HepG2 (cell line): ENCODE measurements at regions not wholly inside any gene's neighbourhood (a gene's known extent, or its start where the extent isn't known, plus 50 kb on each side); places are given as distances from the start of the nearest gene placed in this dataset.

Experiments used
- ARID2 ChIP-seq: sonication (generic); formaldehyde crosslinking; IDR thresholded peaks from 2 replicates; pipeline ENCODE4 v1.8.1; 2022; ENCODE audit warnings: mild to moderate bottlenecking, missing genetic modification reagents, borderline replicate concordance
- FOXA3 ChIP-seq: IDR thresholded peaks from 2 replicates; pipeline ENCODE4 v1.6.1; 2016; ENCODE audit warnings: missing genetic modification reagents, missing compliant biosample characterization
- HDAC1 ChIP-seq: sonication (generic); formaldehyde crosslinking; IDR thresholded peaks from 2 replicates; pipeline ENCODE4 v1.5.1; 2020; ENCODE audit warnings: mild to moderate bottlenecking, missing genetic modification reagents
- HNRNPLL ChIP-seq: fragments of 200-400 bp; formaldehyde crosslinking; IDR thresholded peaks from 2 replicates; pipeline ENCODE4 v1.6.1; 2017; ENCODE audit warnings: mild to moderate bottlenecking, low read depth, low read length; ENCODE audit not compliant: poor library complexity, severe bottlenecking
- IKZF1 ChIP-seq: fragments of 450-650 bp; IDR thresholded peaks from 2 replicates; pipeline ENCODE4 v1.7.1; 2016
- ISL2 ChIP-seq: sonication (generic); formaldehyde crosslinking; IDR thresholded peaks from 2 replicates; pipeline ENCODE4 v1.5.0; 2020; ENCODE audit warnings: missing genetic modification reagents
- MAFG ChIP-seq: sonication (generic); formaldehyde crosslinking; IDR thresholded peaks from 2 replicates; pipeline ENCODE4 v1.5.1; 2020; ENCODE audit warnings: mild to moderate bottlenecking, missing genetic modification reagents
- MEF2D ChIP-seq: sonication (generic); formaldehyde crosslinking; IDR thresholded peaks from 2 replicates; pipeline ENCODE4 v1.5.1; 2020; ENCODE audit warnings: mild to moderate bottlenecking, missing genetic modification reagents
- RNF2 ChIP-seq: fragments of 450-650 bp; conservative IDR thresholded peaks from 2 replicates; pipeline ENCODE4 v1.6.1; 2016; ENCODE audit warnings: low read depth
- SAP130 ChIP-seq: IDR thresholded peaks from 2 replicates; pipeline ENCODE4 v1.6.1; 2016; ENCODE audit warnings: low read depth
- SRY ChIP-seq: sonication (generic); formaldehyde crosslinking; IDR thresholded peaks from 2 replicates; pipeline ENCODE4 v1.8.0; 2022; ENCODE audit warnings: mild to moderate bottlenecking, missing genetic modification reagents
- ZBTB1 ChIP-seq: sonication (generic); formaldehyde crosslinking; IDR thresholded peaks from 2 replicates; pipeline ENCODE4 v1.4.0; 2020; ENCODE audit warnings: missing genetic modification reagents, borderline replicate concordance
- ZBTB38 ChIP-seq: sonication (generic); formaldehyde crosslinking; IDR thresholded peaks from 2 replicates; pipeline ENCODE4 v1.5.1; 2020; ENCODE audit warnings: mild to moderate bottlenecking, missing genetic modification reagents
- ZNF101 ChIP-seq: sonication (generic); formaldehyde crosslinking; IDR thresholded peaks from 2 replicates; pipeline ENCODE4 v1.4.0; 2020; ENCODE audit warnings: mild to moderate bottlenecking, low read depth, missing genetic modification reagents, borderline replicate concordance
- ZNF530 ChIP-seq: sonication (generic); formaldehyde crosslinking; IDR thresholded peaks from 2 replicates; pipeline ENCODE4 v1.5.0; 2020; ENCODE audit warnings: low read depth, mild to moderate bottlenecking, missing genetic modification reagents
- ZNF543 ChIP-seq: sonication (generic); formaldehyde crosslinking; IDR thresholded peaks from 2 replicates; pipeline ENCODE4 v1.4.0; 2020; ENCODE audit warnings: mild to moderate bottlenecking, missing genetic modification reagents
- ZNF556 ChIP-seq: sonication (generic); formaldehyde crosslinking; IDR thresholded peaks from 2 replicates; pipeline ENCODE4 v1.4.0; 2020; ENCODE audit warnings: mild to moderate bottlenecking, missing genetic modification reagents, borderline replicate concordance
- ZNF558 ChIP-seq: sonication (generic); formaldehyde crosslinking; IDR thresholded peaks from 2 replicates; pipeline ENCODE4 v1.9.0; 2022; ENCODE audit warnings: mild to moderate bottlenecking, missing genetic modification reagents, borderline replicate concordance
- ZNF747 ChIP-seq: sonication (generic); formaldehyde crosslinking; IDR thresholded peaks from 2 replicates; pipeline ENCODE4 v1.8.1; 2023; ENCODE audit warnings: missing genetic modification reagents, mild to moderate bottlenecking, borderline replicate concordance
- TF ChIP-seq, protein P1 (sequence below): sonication (generic); formaldehyde crosslinking; IDR thresholded peaks from 2 replicates; pipeline ENCODE4 v1.4.0; 2020; ENCODE audit warnings: missing genetic modification reagents
- TF ChIP-seq, protein P2 (sequence below): sonication (generic); formaldehyde crosslinking; IDR thresholded peaks from 2 replicates; pipeline ENCODE4 v1.5.0; 2020; ENCODE audit warnings: mild to moderate bottlenecking, low read depth, missing genetic modification reagents, borderline replicate concordance

DNA sequence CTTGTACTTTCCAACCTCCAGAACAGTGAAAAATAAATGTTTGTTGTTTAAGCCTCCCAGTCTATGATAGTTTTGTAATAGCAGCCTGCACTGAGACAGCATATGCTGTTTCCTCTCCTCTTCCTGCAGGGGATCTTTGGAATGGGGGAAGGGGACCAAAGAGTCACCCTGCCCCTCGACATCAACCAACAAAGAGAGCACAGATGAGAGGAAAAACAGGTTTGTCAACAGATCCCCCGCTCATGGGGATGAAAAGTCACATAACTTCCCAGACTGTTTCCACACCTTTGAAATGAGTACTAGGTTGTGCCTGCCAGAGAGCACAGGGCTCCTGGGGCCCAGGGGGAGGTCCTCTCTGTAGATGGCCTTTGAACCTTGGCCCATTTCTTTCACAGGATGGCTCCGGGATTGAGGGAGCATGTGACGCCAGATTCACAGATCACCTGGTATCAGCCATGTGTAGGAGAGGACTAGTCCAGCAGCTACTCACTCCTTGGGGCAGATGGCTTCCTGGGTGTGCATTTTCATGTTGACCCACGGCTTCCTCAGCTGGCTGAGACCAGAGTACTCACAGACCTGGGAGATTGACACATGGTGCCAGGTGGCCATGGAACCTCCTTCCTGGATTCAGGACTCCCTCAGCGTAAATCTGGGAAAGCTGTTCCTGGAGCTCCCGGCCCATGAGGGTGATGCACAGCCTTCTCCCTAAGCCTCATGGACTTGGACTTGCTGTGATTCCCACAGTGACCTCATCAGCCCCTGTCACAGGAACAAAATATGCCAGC is 125.6 kb downstream of the CXCL12 start (continued):
- TF ChIP-seq HNRNPLL (no peak), HDAC1 (peak; percentile 89), ZNF556 (peak; percentile 86), MEF2D (CRISPR knock-in tag) (peak; percentile 94), ZNF747 (CRISPR knock-in tag) (peak; percentile 97), MAFG (CRISPR knock-in tag) (no peak), ZNF543 (CRISPR knock-in tag) (peak; percentile 95), ZNF101 (CRISPR knock-in tag) (peak; percentile 70; the same call in 1 of the 2 replicates), FOXA3 (CRISPR knock-in tag) (peak; percentile 96), ZBTB1 (CRISPR knock-in tag) (no peak), SRY (CRISPR knock-in tag) (0 out of 2 replicates have a peak, but pooled peaks have one; percentile 29), SAP130 (peak; percentile 83), RNF2 (peak; percentile 95), ISL2 (peak; percentile 94), IKZF1 (no peak), ZNF558 (CRISPR knock-in tag) (peak; percentile 92; the same call in 1 of the 2 replicates), ARID2 (peak; percentile 11; the same call in 1 of the 2 replicates), ZBTB38 (CRISPR knock-in tag) (peak; percentile 85), ZNF530 (CRISPR knock-in tag) (no peak)
- TF ChIP-seq, protein P1, sequence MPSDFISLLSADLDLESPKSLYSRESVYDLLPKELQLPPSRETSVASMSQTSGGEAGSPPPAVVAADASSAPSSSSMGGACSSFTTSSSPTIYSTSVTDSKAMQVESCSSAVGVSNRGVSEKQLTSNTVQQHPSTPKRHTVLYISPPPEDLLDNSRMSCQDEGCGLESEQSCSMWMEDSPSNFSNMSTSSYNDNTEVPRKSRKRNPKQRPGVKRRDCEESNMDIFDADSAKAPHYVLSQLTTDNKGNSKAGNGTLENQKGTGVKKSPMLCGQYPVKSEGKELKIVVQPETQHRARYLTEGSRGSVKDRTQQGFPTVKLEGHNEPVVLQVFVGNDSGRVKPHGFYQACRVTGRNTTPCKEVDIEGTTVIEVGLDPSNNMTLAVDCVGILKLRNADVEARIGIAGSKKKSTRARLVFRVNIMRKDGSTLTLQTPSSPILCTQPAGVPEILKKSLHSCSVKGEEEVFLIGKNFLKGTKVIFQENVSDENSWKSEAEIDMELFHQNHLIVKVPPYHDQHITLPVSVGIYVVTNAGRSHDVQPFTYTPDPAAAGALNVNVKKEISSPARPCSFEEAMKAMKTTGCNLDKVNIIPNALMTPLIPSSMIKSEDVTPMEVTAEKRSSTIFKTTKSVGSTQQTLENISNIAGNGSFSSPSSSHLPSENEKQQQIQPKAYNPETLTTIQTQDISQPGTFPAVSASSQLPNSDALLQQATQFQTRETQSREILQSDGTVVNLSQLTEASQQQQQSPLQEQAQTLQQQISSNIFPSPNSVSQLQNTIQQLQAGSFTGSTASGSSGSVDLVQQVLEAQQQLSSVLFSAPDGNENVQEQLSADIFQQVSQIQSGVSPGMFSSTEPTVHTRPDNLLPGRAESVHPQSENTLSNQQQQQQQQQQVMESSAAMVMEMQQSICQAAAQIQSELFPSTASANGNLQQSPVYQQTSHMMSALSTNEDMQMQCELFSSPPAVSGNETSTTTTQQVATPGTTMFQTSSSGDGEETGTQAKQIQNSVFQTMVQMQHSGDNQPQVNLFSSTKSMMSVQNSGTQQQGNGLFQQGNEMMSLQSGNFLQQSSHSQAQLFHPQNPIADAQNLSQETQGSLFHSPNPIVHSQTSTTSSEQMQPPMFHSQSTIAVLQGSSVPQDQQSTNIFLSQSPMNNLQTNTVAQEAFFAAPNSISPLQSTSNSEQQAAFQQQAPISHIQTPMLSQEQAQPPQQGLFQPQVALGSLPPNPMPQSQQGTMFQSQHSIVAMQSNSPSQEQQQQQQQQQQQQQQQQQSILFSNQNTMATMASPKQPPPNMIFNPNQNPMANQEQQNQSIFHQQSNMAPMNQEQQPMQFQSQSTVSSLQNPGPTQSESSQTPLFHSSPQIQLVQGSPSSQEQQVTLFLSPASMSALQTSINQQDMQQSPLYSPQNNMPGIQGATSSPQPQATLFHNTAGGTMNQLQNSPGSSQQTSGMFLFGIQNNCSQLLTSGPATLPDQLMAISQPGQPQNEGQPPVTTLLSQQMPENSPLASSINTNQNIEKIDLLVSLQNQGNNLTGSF (CRISPR knock-in tag), result peak; percentile 63
- TF ChIP-seq, protein P2, sequence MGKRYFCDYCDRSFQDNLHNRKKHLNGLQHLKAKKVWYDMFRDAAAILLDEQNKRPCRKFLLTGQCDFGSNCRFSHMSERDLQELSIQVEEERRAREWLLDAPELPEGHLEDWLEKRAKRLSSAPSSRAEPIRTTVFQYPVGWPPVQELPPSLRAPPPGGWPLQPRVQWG (CRISPR knock-in tag), result 0 out of 2 replicates have a peak, but pooled peaks have one; percentile 57
